ENCODE measurements at regions not wholly inside any gene's neighbourhood (a gene's known extent, or its start where the extent isn't known, plus 50 kb on each side); places are given as distances from the start of the nearest gene placed in this dataset.

- no peaks in the 10 kb centered on the region for H3K27me3 ChIP-seq (replicated peaks)
- peaks cover 2% of the 10 kb centered on the region; the same call in 1 of the 2 replicates for H3K9me3 ChIP-seq (replicated peaks)
- no peak for DNase-seq (ENCODE audit: low read depth in 1 of 2, low spot score in 2 of 2)
- H3K4me1 ChIP-seq (replicated peaks), result no peaks in the 10 kb centered on the region
- H3K27ac ChIP-seq, result no peak overlapping the region
- H3K4me3 ChIP-seq, result no peak overlapping the region
- H3K36me3 ChIP-seq, result no peaks in the 10 kb centered on the region
These were observed 1050.7 kb upstream of the CELF4 start for GRCh38 chr18:38616306-38616705.

GRCh38 chr18:38612904-38613303 is 1047.3 kb upstream of the CELF4 start:
- no peak overlapping the region for H3K4me3 ChIP-seq
- H3K27ac ChIP-seq, result no peak overlapping the region
- H3K27me3 ChIP-seq (replicated peaks), result no peaks in the 10 kb centered on the region
- 0 out of 2 replicates have a peak, but pooled peaks cover 6% of the 10 kb centered on the region for H3K9me3 ChIP-seq (replicated peaks)
- H3K36me3 ChIP-seq, result no peaks in the 10 kb centered on the region
- H3K4me1 ChIP-seq (replicated peaks), result no peaks in the 10 kb centered on the region
- no peak for DNase-seq (ENCODE audit: low read depth in 1 of 2, low spot score in 2 of 2)

GRCh38 chr18:38611036-38611964 is 1045.7 kb upstream of the CELF4 start:
- H3K27me3 ChIP-seq (replicated peaks), result no peaks in the 10 kb centered on the region
- H3K27ac ChIP-seq, result no peak overlapping the region
- DNase-seq (ENCODE audit: low read depth in 1 of 2, low spot score in 2 of 2), result no peak
- H3K9me3 ChIP-seq (replicated peaks), result 0 out of 2 replicates have a peak, but pooled peaks cover 6% of the 10 kb centered on the region
- H3K36me3 ChIP-seq, result no peaks in the 10 kb centered on the region
- H3K4me3 ChIP-seq, result no peak overlapping the region
- no peaks in the 10 kb centered on the region for H3K4me1 ChIP-seq (replicated peaks)

GRCh38 chr18:38606841-38607240 is 1041.2 kb upstream of the CELF4 start:
- peaks cover 3% of the 10 kb centered on the region; the same call in 1 of the 2 replicates for H3K9me3 ChIP-seq (replicated peaks)
- no peaks in the 10 kb centered on the region for H3K36me3 ChIP-seq
- no peak overlapping the region for H3K27ac ChIP-seq
- H3K4me1 ChIP-seq (replicated peaks), result no peaks in the 10 kb centered on the region
- H3K4me3 ChIP-seq, result no peak overlapping the region
- no peaks in the 10 kb centered on the region for H3K27me3 ChIP-seq (replicated peaks)
- DNase-seq (ENCODE audit: low read depth in 1 of 2, low spot score in 2 of 2), result no peak

- Histone ChIP-seq H3K27me3 (replicated peaks) (no peaks in the 10 kb centered on the region), H3K4me3 (no peak overlapping the region), H3K36me3 (no peaks in the 10 kb centered on the region), H3K27ac (no peak overlapping the region), H3K9me3 (replicated peaks) (no peaks in the 10 kb centered on the region; the same call in none of the 2 replicates), H3K4me1 (replicated peaks) (no peaks in the 10 kb centered on the region)
- DNase-seq (ENCODE audit: low read depth in 1 of 2, low spot score in 2 of 2), result no peak
These were observed 1036.7 kb upstream of the CELF4 start for GRCh38 chr18:38602341-38602740.

DNA sequence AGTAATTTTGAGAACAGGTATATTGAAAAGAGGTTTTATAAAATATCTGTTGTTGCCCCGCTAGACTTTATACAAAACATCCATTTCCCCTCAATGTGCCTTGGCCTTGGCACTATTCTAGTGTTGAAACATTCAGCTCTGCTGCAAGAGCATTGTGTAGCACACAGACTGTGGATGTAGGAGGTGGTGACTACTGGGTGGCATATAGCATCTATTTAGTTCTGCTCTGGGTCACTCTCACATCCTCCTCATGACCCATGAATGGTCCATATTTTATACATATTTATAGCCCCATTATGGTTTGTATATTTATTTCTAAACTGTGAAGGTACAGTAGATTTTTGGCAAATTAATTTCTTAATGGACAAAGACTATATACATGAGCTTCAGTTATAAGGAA is 1022.0 kb upstream of the CELF4 start:
- Histone ChIP-seq H3K9me3 (replicated peaks) (no peaks in the 10 kb centered on the region), H3K27me3 (replicated peaks) (no peaks in the 10 kb centered on the region), H3K4me3 (no peak overlapping the region), H3K4me1 (replicated peaks) (no peaks in the 10 kb centered on the region), H3K36me3 (no peaks in the 10 kb centered on the region), H3K27ac (no peak overlapping the region)
- DNase-seq (ENCODE audit: low read depth in 1 of 2, low spot score in 2 of 2), result no peak

DNA sequence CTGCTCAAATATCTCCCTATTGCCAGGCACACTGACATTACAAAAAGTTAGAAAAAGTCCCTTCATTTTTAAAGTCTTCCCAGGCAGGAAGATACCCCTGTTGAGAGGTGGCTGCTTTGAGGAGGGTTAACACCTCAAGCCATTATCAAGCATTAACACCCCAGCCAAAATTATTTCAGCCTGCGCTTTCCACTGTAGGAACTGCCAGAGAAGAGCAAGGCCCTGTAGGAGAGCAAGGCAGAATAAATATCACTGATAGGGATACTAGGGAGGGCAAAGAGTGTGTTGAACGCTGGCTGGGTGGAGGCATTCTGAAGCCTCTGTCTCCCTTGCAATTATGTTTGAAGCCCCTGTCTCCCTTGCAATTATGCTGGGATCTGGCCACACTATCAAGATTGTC is 1020.7 kb upstream of the CELF4 start:
- H3K9me3 ChIP-seq (replicated peaks), result no peaks in the 10 kb centered on the region
- no peak for DNase-seq (ENCODE audit: low read depth in 1 of 2, low spot score in 2 of 2)
- no peaks in the 10 kb centered on the region for H3K36me3 ChIP-seq
- no peaks in the 10 kb centered on the region for H3K4me1 ChIP-seq (replicated peaks)
- H3K27ac ChIP-seq, result no peak overlapping the region
- no peak overlapping the region for H3K4me3 ChIP-seq
- H3K27me3 ChIP-seq (replicated peaks), result no peaks in the 10 kb centered on the region

DNA sequence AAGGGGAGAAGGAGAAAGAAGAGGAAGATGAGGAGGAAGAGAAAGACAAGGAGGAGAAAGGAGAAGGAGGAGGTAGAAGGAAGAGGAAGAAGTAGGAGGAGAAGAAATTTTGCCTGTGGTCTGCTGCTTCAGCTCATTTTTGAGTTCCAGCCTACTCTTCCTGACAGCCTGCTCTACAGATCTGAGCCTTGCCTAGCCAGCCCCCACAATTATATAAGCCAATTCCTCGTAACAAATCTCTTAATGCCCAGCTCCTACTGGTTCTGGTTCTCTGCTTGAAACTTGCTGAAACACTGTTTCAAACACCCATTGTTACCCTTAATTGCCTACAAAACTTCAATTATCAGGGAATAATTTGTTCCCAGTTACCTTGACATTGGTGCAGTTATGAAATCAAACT is 1014.2 kb upstream of the CELF4 start:
- no peak overlapping the region for H3K4me3 ChIP-seq
- H3K27ac ChIP-seq, result no peak overlapping the region
- H3K27me3 ChIP-seq (replicated peaks), result no peaks in the 10 kb centered on the region
- no peak for DNase-seq (ENCODE audit: low read depth in 1 of 2, low spot score in 2 of 2)
- H3K4me1 ChIP-seq (replicated peaks), result no peaks in the 10 kb centered on the region
- no peaks in the 10 kb centered on the region for H3K36me3 ChIP-seq
- peaks cover 4% of the 10 kb centered on the region; the same call in 1 of the 2 replicates for H3K9me3 ChIP-seq (replicated peaks)

DNA sequence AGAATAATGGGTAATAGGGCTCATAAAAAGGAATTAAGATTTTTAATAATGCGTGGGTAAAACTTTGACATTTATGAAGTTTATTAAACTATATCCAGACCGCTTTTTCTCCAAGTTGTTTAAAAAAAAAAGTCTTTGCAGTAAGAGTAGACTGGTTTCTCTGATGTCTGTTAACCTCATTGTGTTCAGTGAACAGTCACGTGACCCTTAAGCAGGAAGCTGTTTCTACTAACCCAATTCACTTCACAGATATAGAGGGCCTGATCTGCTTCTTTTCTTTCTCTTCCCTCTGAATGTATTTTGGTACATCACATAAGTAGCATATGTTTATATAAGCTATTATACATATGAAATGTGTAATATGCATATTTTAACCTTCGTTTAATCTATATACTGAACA is 1011.3 kb upstream of the CELF4 start:
- no peaks in the 10 kb centered on the region for H3K27me3 ChIP-seq (replicated peaks)
- DNase-seq (ENCODE audit: low read depth in 1 of 2, low spot score in 2 of 2), result no peak
- peaks cover 4% of the 10 kb centered on the region; the same call in 1 of the 2 replicates for H3K9me3 ChIP-seq (replicated peaks)
- H3K4me1 ChIP-seq (replicated peaks), result no peaks in the 10 kb centered on the region
- H3K27ac ChIP-seq, result no peak overlapping the region
- no peak overlapping the region for H3K4me3 ChIP-seq
- no peaks in the 10 kb centered on the region for H3K36me3 ChIP-seq

DNA sequence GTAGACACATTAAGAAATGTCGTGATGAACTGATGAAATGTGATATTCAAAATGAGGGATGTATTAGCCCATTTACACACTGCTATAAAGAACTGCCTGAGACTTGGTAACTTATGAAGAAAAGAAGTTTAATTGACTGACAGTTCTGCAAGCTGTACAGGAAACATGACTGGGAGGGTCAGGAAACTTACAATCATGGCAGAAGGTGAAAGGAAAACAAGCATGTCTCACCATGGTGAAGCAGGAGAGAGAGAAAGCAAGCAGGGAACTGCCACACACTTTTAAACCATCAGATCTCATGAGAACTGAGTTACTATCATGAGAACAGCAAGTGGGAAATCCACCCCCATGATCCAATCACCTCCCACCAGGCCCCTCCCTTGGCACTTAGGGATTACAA is 1010.8 kb upstream of the CELF4 start:
- Histone ChIP-seq H3K4me3 (no peak overlapping the region), H3K27me3 (replicated peaks) (no peaks in the 10 kb centered on the region), H3K9me3 (replicated peaks) (peaks cover 4% of the 10 kb centered on the region; the same call in 1 of the 2 replicates), H3K4me1 (replicated peaks) (no peaks in the 10 kb centered on the region), H3K36me3 (no peaks in the 10 kb centered on the region), H3K27ac (no peak overlapping the region)
- DNase-seq (ENCODE audit: low read depth in 1 of 2, low spot score in 2 of 2), result no peak

GRCh38 chr18:38575648-38576047 is 1010.0 kb upstream of the CELF4 start:
- H3K36me3 ChIP-seq, result no peaks in the 10 kb centered on the region
- H3K27me3 ChIP-seq (replicated peaks), result no peaks in the 10 kb centered on the region
- no peaks in the 10 kb centered on the region for H3K4me1 ChIP-seq (replicated peaks)
- peaks cover 2% of the 10 kb centered on the region; the same call in 1 of the 2 replicates for H3K9me3 ChIP-seq (replicated peaks)
- no peak for DNase-seq (ENCODE audit: low read depth in 1 of 2, low spot score in 2 of 2)
- H3K27ac ChIP-seq, result no peak overlapping the region
- H3K4me3 ChIP-seq, result no peak overlapping the region

GRCh38 chr18:38575023-38575422 is 1009.4 kb upstream of the CELF4 start:
- no peak for DNase-seq (ENCODE audit: low read depth in 1 of 2, low spot score in 2 of 2)
- no peak overlapping the region for H3K4me3 ChIP-seq
- H3K27ac ChIP-seq, result no peak overlapping the region
- H3K9me3 ChIP-seq (replicated peaks), result no peaks in the 10 kb centered on the region; the same call in 1 of the 2 replicates
- H3K36me3 ChIP-seq, result no peaks in the 10 kb centered on the region
- H3K27me3 ChIP-seq (replicated peaks), result no peaks in the 10 kb centered on the region
- no peaks in the 10 kb centered on the region for H3K4me1 ChIP-seq (replicated peaks)

- Histone ChIP-seq H3K9me3 (replicated peaks) (no peaks in the 10 kb centered on the region; the same call in 1 of the 2 replicates), H3K36me3 (no peaks in the 10 kb centered on the region), H3K4me1 (replicated peaks) (no peaks in the 10 kb centered on the region), H3K4me3 (no peak overlapping the region), H3K27me3 (replicated peaks) (no peaks in the 10 kb centered on the region), H3K27ac (no peak overlapping the region)
- no peak for DNase-seq (ENCODE audit: low read depth in 1 of 2, low spot score in 2 of 2)
These were observed 1007.0 kb upstream of the CELF4 start for GRCh38 chr18:38572554-38573111.

DNA sequence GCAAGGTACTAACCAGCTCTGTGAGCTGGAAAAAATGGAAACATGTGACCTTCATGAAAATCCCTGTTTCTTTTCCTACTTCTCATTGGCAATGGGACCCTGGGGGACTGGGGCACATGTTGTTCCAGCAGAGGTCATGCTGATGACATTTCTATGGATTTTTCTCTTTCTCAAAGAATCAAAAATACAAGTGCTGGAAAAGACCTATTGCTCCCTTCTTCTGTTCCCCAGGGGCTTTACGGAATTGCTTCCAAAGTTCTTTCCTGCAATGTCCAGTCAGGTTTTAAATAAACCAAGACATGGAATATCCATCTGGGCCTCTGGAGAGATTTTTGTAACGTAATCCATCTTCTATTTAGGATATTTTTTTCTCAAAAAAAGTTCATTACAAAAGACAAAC is 1006.1 kb upstream of the CELF4 start:
- Histone ChIP-seq H3K4me3 (no peak overlapping the region), H3K36me3 (no peaks in the 10 kb centered on the region), H3K27ac (no peak overlapping the region), H3K9me3 (replicated peaks) (peaks cover 6% of the 10 kb centered on the region; the same call in 1 of the 2 replicates), H3K4me1 (replicated peaks) (no peaks in the 10 kb centered on the region), H3K27me3 (replicated peaks) (no peaks in the 10 kb centered on the region)
- no peak for DNase-seq (ENCODE audit: low read depth in 1 of 2, low spot score in 2 of 2)
